ENCODE measurements at regions not wholly inside any gene's neighbourhood (a gene's known extent, or its start where the extent isn't known, plus 50 kb on each side); places are given as distances from the start of the nearest gene placed in this dataset.

GRCh38 chr21:43348801-43349261 is 78.1 kb downstream of the SIK1 start:
- TF ChIP-seq, protein P1, sequence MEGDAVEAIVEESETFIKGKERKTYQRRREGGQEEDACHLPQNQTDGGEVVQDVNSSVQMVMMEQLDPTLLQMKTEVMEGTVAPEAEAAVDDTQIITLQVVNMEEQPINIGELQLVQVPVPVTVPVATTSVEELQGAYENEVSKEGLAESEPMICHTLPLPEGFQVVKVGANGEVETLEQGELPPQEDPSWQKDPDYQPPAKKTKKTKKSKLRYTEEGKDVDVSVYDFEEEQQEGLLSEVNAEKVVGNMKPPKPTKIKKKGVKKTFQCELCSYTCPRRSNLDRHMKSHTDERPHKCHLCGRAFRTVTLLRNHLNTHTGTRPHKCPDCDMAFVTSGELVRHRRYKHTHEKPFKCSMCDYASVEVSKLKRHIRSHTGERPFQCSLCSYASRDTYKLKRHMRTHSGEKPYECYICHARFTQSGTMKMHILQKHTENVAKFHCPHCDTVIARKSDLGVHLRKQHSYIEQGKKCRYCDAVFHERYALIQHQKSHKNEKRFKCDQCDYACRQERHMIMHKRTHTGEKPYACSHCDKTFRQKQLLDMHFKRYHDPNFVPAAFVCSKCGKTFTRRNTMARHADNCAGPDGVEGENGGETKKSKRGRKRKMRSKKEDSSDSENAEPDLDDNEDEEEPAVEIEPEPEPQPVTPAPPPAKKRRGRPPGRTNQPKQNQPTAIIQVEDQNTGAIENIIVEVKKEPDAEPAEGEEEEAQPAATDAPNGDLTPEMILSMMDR (IDR thresholded peaks at IDR 0.05; ENCODE audit: insufficient read depth, low read depth, low read length), result no peak
- no peak overlapping the region for H3K4me3 ChIP-seq (ENCODE audit: low read depth, low read length)
- peak; percentile 33 for DNase-seq (ENCODE audit: low read depth)

DNA sequence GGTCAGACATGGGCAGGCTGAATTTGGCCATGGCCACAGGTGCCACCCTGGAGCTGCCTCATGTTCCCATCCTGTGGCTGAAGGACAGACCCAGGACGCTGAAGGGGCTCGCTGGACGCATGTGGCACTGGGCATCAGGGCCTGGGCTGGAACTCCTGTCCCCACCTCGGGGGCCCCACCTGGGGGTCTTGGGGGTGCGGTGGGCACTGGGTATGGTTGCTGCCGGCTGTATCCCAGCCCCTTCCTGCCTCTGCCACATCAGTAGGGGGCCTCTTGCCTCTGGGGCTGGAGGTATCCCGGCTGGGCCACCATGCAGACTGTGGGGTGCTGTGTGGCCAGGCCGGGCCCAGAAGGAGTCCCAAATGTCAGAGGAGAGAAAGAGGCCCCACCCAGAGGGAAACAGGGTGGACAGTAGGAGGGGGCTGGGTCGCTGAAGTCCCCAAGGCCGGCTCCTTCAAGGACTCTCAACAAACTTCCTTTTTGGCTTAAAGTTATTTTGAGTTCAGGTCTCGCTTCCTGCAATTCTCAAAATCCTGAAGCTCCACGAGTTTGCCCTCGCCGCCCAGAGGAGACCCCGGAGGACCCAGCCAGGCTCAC is 78.7 kb downstream of the SIK1 start:
- H3K4me3 ChIP-seq (ENCODE audit: low read depth, low read length), result no peak overlapping the region
- no peak for DNase-seq (ENCODE audit: low read depth)
- TF ChIP-seq, protein P1 (IDR thresholded peaks at IDR 0.05; ENCODE audit: insufficient read depth, low read depth, low read length), result no peak

DNA sequence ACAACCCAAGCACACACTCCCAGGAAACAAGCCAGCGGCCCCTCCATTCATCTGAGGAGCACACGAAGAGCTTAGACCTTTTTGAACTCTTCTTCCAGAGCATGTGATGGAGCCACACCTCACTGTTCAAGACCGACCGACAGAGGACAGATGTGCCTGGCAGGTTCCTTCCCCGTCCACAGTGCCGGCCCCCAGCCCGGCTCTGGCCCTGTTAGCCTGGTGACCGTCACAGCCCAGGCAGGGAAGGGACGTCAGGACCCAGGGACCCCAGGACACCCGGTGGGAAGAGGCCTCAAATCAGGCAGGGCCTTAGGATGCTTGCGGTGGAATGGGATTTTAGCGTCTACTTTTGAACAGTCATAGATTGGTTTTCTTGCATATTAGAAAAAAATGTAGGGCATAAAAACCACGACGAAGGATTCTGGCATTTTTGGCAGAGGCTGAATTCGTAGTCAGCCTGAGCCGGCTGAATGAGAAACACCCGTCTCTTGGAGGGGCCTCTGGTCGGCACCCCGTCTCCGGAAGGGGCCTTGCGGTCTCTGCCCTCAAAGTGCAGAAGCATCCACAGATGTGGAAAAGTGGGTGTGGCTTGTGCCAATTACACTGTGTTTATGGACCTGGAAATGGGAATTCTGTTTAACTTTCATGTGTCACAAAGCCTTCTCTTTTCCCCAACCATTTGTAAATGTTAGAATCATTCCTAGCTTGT is 79.3 kb downstream of the SIK1 start:
- TF ChIP-seq, protein P1 (IDR thresholded peaks at IDR 0.05; ENCODE audit: insufficient read depth, low read depth, low read length), result no peak
- H3K4me3 ChIP-seq (ENCODE audit: low read depth, low read length), result no peak overlapping the region
- no peak for DNase-seq (ENCODE audit: low read depth)

DNA sequence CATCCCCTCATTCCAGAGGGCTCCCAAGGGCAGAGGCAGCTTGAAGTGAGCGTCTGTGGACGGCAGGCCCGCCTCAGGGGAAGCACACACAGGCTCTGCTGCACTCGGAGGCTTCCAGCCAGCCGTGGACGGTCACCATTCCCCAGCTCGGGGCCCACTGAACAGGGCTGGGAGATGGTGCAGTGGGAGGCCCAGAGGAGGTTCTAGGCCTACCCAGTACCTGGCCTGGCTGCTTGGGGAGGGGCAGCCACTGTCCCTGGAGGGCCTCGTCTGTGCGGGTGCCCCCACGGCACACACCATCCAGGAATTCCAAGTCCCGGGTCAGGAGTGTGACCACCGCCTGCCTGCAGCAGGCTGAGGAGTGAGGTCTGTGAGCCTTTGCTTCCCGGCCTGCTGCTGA is 80.4 kb downstream of the SIK1 start:
- TF ChIP-seq, protein P1 (IDR thresholded peaks at IDR 0.05; ENCODE audit: insufficient read depth, low read depth, low read length), result no peak
- H3K4me3 ChIP-seq (ENCODE audit: low read depth, low read length), result no peak overlapping the region
- no peak for DNase-seq (ENCODE audit: low read depth)

- peak; percentile 94 for DNase-seq (ENCODE audit: low read depth)
- H3K4me3 ChIP-seq (ENCODE audit: low read depth, low read length), result no peak overlapping the region
- TF ChIP-seq, protein P1 (IDR thresholded peaks at IDR 0.05; ENCODE audit: insufficient read depth, low read depth, low read length), result no peak
These were observed 81.1 kb downstream of the SIK1 start for GRCh38 chr21:43345746-43346409.

- no peak overlapping the region for H3K4me3 ChIP-seq (ENCODE audit: low read depth, low read length)
- TF ChIP-seq, protein P1 (IDR thresholded peaks at IDR 0.05; ENCODE audit: insufficient read depth, low read depth, low read length), result no peak
- no peak for DNase-seq (ENCODE audit: low read depth)
These were observed 81.7 kb downstream of the SIK1 start for GRCh38 chr21:43345046-43345745.
